SK-N-SH (cell line): ENCODE measurements at regions not wholly inside any gene's neighbourhood (a gene's known extent, or its start where the extent isn't known, plus 50 kb on each side); places are given as distances from the start of the nearest gene placed in this dataset.

Experiments used
- CTCF ChIA-PET: fragments of 300-600, 350-600 bp; formaldehyde crosslinking; extraction: SDS; loops from one replicate; lab custom pipeline; 2021; lab: Yijun Ruan, JAX
- POLR2A ChIA-PET: fragments of 350-600 bp; sonication (Branson Sonifier 250); formaldehyde crosslinking; extraction: SDS; loops from one replicate; lab custom pipeline; 2020; ENCODE audit warnings: antibody characterized with exemption, inconsistent platforms; lab: Yijun Ruan, JAX
- DNase-seq: peaks from one replicate; pipeline ENCODE4 v3.0.0; 2012
- H2AFZ ChIP-seq: fragments of 200-600 bp; sonication (generic); 2 replicates; pipeline ENCODE4 v1.8.1; 2016; ENCODE audit warnings: antibody characterized with exemption, mild to moderate bottlenecking, low read depth
- H3F3A ChIP-seq: fragments of 200-600 bp; sonication (generic); replicated peaks from 2 replicates; pipeline ENCODE3; 2016; ENCODE audit warnings: antibody characterized with exemption, mild to moderate bottlenecking; ENCODE audit not compliant: insufficient read depth
- H3K27ac ChIP-seq, 2 experiments: fragments of 200-500 bp in 1 of 2; fragments of 200-600 bp in 1 of 2; sonication (Bioruptor generic) in 1 of 2; sonication (generic), shearing (Covaris generic) in 1 of 2; 2 replicates each; pipeline versions ENCODE4 v1.5.1 to v1.6.1; 2014 to 2016; ENCODE audit warnings: low read depth in 2 of 2, inconsistent platforms in 1 of 2, low read length in 1 of 2, mild to moderate bottlenecking in 1 of 2, mixed read lengths in 1 of 2
- H3K27me3 ChIP-seq: fragments of 200-600 bp; sonication (generic), shearing (Covaris generic); 2 replicates; pipeline ENCODE4 v1.6.1; 2016; ENCODE audit warnings: mixed run types; ENCODE audit not compliant: insufficient read depth
- H3K36me3 ChIP-seq, 2 experiments: fragments of 200-500 bp in 1 of 2; fragments of 200-600 bp in 1 of 2; sonication (Bioruptor generic) in 1 of 2; sonication (generic) in 1 of 2; replicated peaks in 1 of 2; 2 replicates each; pipeline versions ENCODE3 to v1.5.1; 2014 to 2016; ENCODE audit warnings: low read length in 1 of 2, mild to moderate bottlenecking in 1 of 2; ENCODE audit not compliant: insufficient read depth in 2 of 2, control insufficient read depth in 1 of 2
- H3K4me1 ChIP-seq, 2 experiments: fragments of 200-500 bp in 1 of 2; fragments of 200-600 bp in 1 of 2; sonication (Bioruptor generic) in 1 of 2; sonication (generic), shearing (Covaris generic) in 1 of 2; 2 replicates each; pipeline versions ENCODE4 v1.5.1 to v1.6.1; 2014 to 2016; ENCODE audit warnings: low read depth in 1 of 2, low read length in 1 of 2, mixed run types in 1 of 2; ENCODE audit not compliant: insufficient read depth in 2 of 2, control insufficient read depth in 1 of 2
- H3K4me2 ChIP-seq: fragments of 200-600 bp; sonication (generic), shearing (Covaris generic); 2 replicates; pipeline ENCODE4 v1.6.1; 2017; ENCODE audit warnings: mixed run types
- H3K4me3 ChIP-seq, 2 experiments: fragments of 200-500 bp in 1 of 2; fragments of 200-600 bp in 1 of 2; sonication (Bioruptor generic) in 1 of 2; sonication (generic), shearing (Covaris generic) in 1 of 2; 2 replicates each; pipeline versions ENCODE4 v1.5.1 to v1.8.1; 2014 to 2016; ENCODE audit warnings: low read depth in 2 of 2, inconsistent platforms in 1 of 2, low read length in 1 of 2, mild to moderate bottlenecking in 1 of 2, mixed read lengths in 1 of 2, moderate library complexity in 1 of 2
- H3K79me2 ChIP-seq: fragments of 200-600 bp; sonication (generic); 2 replicates; pipeline ENCODE4 v1.8.1; 2017; ENCODE audit warnings: mild to moderate bottlenecking; ENCODE audit not compliant: insufficient read depth
- H3K9ac ChIP-seq: fragments of 200-600 bp; sonication (generic); 2 replicates; pipeline ENCODE4 v1.6.1; 2017; ENCODE audit warnings: mixed run types
- H3K9me2 ChIP-seq: fragments of 200-600 bp; sonication (generic); 2 replicates; pipeline ENCODE4 v1.6.1; 2017; ENCODE audit warnings: mixed run types
- H3K9me3 ChIP-seq: fragments of 200-600 bp; sonication (generic); 2 replicates; pipeline ENCODE4 v1.6.1; 2017; ENCODE audit warnings: mixed run types, mild to moderate bottlenecking, moderate library complexity
- H4K20me1 ChIP-seq: fragments of 200-600 bp; sonication (generic); 2 replicates; pipeline ENCODE4 v1.6.1; 2017; ENCODE audit warnings: mild to moderate bottlenecking, mixed run types; ENCODE audit not compliant: insufficient read depth
- CHD2 ChIP-seq: fragments of 150-350 bp; IDR thresholded peaks from 2 replicates; pipeline ENCODE4 v1.6.1; 2018; ENCODE audit warnings: low read length; ENCODE audit not compliant: partially characterized antibody
- EP300 ChIP-seq, 2 experiments: IDR thresholded peaks; 2 replicates each; pipeline versions ENCODE4 v1.4.0 to v1.6.1; 2012; ENCODE audit warnings: borderline replicate concordance in 1 of 2, low read depth in 1 of 2, low read length in 1 of 2
- EZH2phosphoT487 ChIP-seq: fragments of 200-600 bp; sonication (generic); IDR thresholded peaks from 2 replicates; pipeline ENCODE4 v1.6.1; 2017; ENCODE audit warnings: low read depth, mixed run types, mild to moderate bottlenecking, antibody characterized with exemption, moderate library complexity, borderline replicate concordance
- FOXJ3 ChIP-seq: sonication (generic); formaldehyde crosslinking; IDR thresholded peaks from 2 replicates; pipeline ENCODE4 v1.5.1; 2020; ENCODE audit warnings: mild to moderate bottlenecking, missing genetic modification reagents
- GABPA ChIP-seq: IDR thresholded peaks from 2 replicates; pipeline ENCODE4 v1.4.0; 2012; ENCODE audit warnings: low read depth, mild to moderate bottlenecking
- GATA2 ChIP-seq: sonication (generic); formaldehyde crosslinking; IDR thresholded peaks from 2 replicates; pipeline ENCODE4 v1.5.0; 2020; ENCODE audit warnings: mild to moderate bottlenecking, missing genetic modification reagents
- IRF3 ChIP-seq: fragments of 150-350 bp; IDR thresholded peaks from 2 replicates; pipeline ENCODE4 v1.6.1; 2016; ENCODE audit warnings: mild to moderate bottlenecking, low read depth, low read length
- JUND ChIP-seq: IDR thresholded peaks from 2 replicates; pipeline ENCODE4 v1.4.0; 2012
- MEF2A ChIP-seq: IDR thresholded peaks from 2 replicates; pipeline ENCODE4 v1.4.0; 2012; ENCODE audit warnings: low read depth, borderline replicate concordance
- MXI1 ChIP-seq: IDR thresholded peaks from 2 replicates; pipeline ENCODE4 v1.6.1; 2012; ENCODE audit warnings: mild to moderate bottlenecking, low read depth, low read length, improper control_type of control experiment
- NFIC ChIP-seq: IDR thresholded peaks from 2 replicates; pipeline ENCODE4 v1.4.0; 2012; ENCODE audit warnings: borderline replicate concordance
- NRF1 ChIP-seq: IDR thresholded peaks from 2 replicates; pipeline ENCODE4 v1.6.1; 2012; ENCODE audit warnings: low read depth, mild to moderate bottlenecking, low read length
- RCOR1 ChIP-seq: fragments of 150-350 bp; IDR thresholded peaks from 2 replicates; pipeline ENCODE4 v1.6.1; 2017; ENCODE audit warnings: antibody characterized with exemption, low read length
- REST ChIP-seq: IDR thresholded peaks from 2 replicates; pipeline ENCODE4 v1.6.1; 2012; ENCODE audit warnings: mild to moderate bottlenecking, low read depth, low read length, moderate library complexity
- RFX5 ChIP-seq: IDR thresholded peaks from 2 replicates; pipeline ENCODE4 v1.6.1; 2012; ENCODE audit warnings: mild to moderate bottlenecking, improper control_type of control experiment, low read length
- RXRA ChIP-seq: IDR thresholded peaks from 2 replicates; pipeline ENCODE4 v1.4.0; 2012; ENCODE audit warnings: low read depth, mild to moderate bottlenecking, borderline replicate concordance
- TAF1 ChIP-seq: IDR thresholded peaks from 2 replicates; pipeline ENCODE4 v1.6.1; 2012; ENCODE audit warnings: low read depth, mild to moderate bottlenecking, low read length, moderate library complexity, borderline replicate concordance
- ZBTB33 ChIP-seq: IDR thresholded peaks from 2 replicates; pipeline ENCODE4 v1.4.0; 2012; ENCODE audit warnings: low read depth, borderline replicate concordance
- WGBS: methylation state at CpG from one replicate; pipeline ENCODE4 v1.1.6; 2017; ENCODE audit warnings: low lambda C conversion rate; 5-methylcytosine and 5-hydroxymethylcytosine counted together
- TF ChIP-seq, protein P1 (sequence below): IDR thresholded peaks from 2 replicates; pipeline ENCODE4 v1.4.0; 2012; ENCODE audit warnings: low read depth
- TF ChIP-seq, protein P2 (sequence below): IDR thresholded peaks from 2 replicates; pipeline ENCODE4; 2012

GRCh38 chrX:102841706-102842003 is 95.4 kb upstream of the RAB40AL start:
- no peak for DNase-seq
- 82% methylated on average over 2 of the region's 2 CpGs for WGBS
- no peaks in the 10 kb centered on the region for H3K27me3 ChIP-seq
- CTCF ChIA-PET: interaction anchor here (1.3 to 1.7 kb wide), 2 partner anchors 21 to 22 kb away, joined by 4 to 5 read pairs; no protein-coding TSS in a partner anchor
- no peak for TF ChIP-seq NFIC
- no peak for TF ChIP-seq EZH2phosphoT487
- TF ChIP-seq GABPA: no peak
- no peak for TF ChIP-seq NRF1
- no peak for TF ChIP-seq TAF1
- TF ChIP-seq JUND: no peak
- no peak for TF ChIP-seq IRF3
- no peak for TF ChIP-seq MXI1
- no peak for TF ChIP-seq EP300 (IDR thresholded peaks at IDR 0.05; ENCODE audit: borderline replicate concordance in 1 of 2, low read depth in 1 of 2, low read length in 1 of 2)
- TF ChIP-seq, all 33 proteins: peak for 0
- Histone ChIP-seq H3K79me2 (no peaks in the 10 kb centered on the region), H3K36me3 (peaks cover 19 to 52% of the 10 kb centered on the region in 2 experiments), H3K9me3 (no peaks in the 10 kb centered on the region), H4K20me1 (no peaks in the 10 kb centered on the region), H3F3A (peaks cover 10% of the 10 kb centered on the region), H3K4me2 (no peak overlapping the region), H3K9me2 (no peaks in the 10 kb centered on the region), H3K4me3 (no peak overlapping the region), H3K4me1 (no peaks in the 10 kb centered on the region), H3K27ac (no peak overlapping the region), H3K9ac (no peak overlapping the region), H2AFZ (no peak overlapping the region)
- POLR2A ChIA-PET: no interaction called here

GRCh38 chrX:102845020-102845419 is 92.1 kb upstream of the RAB40AL start:
- CTCF ChIA-PET: interaction anchor here (1.1 to 1.5 kb wide), 3 partner anchors 9 to 89 kb away, joined by 3 to 4 read pairs (median 3); no protein-coding TSS in a partner anchor
- Histone ChIP-seq H3K27me3 (no peaks in the 10 kb centered on the region), H3K4me2 (no peak overlapping the region), H3K27ac (no peak overlapping the region), H3K79me2 (no peaks in the 10 kb centered on the region), H3K9me3 (no peaks in the 10 kb centered on the region), H4K20me1 (no peaks in the 10 kb centered on the region), H3K36me3 (peaks cover 26 to 38% of the 10 kb centered on the region in 2 experiments), H3F3A (peaks cover 24% of the 10 kb centered on the region), H2AFZ (no peak overlapping the region), H3K9ac (no peak overlapping the region), H3K4me1 (no peaks in the 10 kb centered on the region), H3K9me2 (no peaks in the 10 kb centered on the region), H3K4me3 (no peak overlapping the region)
- POLR2A ChIA-PET: no interaction called here
- DNase-seq: no peak
- TF ChIP-seq, protein P1, sequence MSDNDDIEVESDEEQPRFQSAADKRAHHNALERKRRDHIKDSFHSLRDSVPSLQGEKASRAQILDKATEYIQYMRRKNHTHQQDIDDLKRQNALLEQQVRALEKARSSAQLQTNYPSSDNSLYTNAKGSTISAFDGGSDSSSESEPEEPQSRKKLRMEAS: no peak
- no peak for TF ChIP-seq RXRA
- no peak for TF ChIP-seq MEF2A
- no peak for TF ChIP-seq GATA2
- no peak for TF ChIP-seq FOXJ3
- TF ChIP-seq ZBTB33: no peak
- no peak for TF ChIP-seq CHD2
- TF ChIP-seq, protein P2, sequence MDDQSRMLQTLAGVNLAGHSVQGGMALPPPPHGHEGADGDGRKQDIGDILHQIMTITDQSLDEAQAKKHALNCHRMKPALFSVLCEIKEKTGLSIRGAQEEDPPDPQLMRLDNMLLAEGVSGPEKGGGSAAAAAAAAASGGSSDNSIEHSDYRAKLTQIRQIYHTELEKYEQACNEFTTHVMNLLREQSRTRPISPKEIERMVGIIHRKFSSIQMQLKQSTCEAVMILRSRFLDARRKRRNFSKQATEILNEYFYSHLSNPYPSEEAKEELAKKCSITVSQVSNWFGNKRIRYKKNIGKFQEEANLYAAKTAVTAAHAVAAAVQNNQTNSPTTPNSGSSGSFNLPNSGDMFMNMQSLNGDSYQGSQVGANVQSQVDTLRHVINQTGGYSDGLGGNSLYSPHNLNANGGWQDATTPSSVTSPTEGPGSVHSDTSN: no peak
- no peak for TF ChIP-seq RCOR1
- TF ChIP-seq RFX5: no peak
- no peak for TF ChIP-seq EZH2phosphoT487
- no peak for TF ChIP-seq IRF3
- TF ChIP-seq REST: no peak
- TF ChIP-seq TAF1: no peak
